PC-9 (cell line): ENCODE measurements at regions not wholly inside any gene's neighbourhood (a gene's known extent, or its start where the extent isn't known, plus 50 kb on each side); places are given as distances from the start of the nearest gene placed in this dataset.

Experiments
- BruUV-seq: library from RNA; stranded (reverse); fragments of 400-500 nt; replicated peaks from 2 replicates; lab custom pipeline; 2021; lab: Mats Ljungman, UMichigan
- CTCF ChIA-PET: fragments of 300-600 bp; sonication (Branson Sonifier 250); formaldehyde crosslinking; loops from one replicate; lab custom pipeline; 2022; ENCODE audit warnings: antibody characterized with exemption; lab: Charles Lee
- POLR2A ChIA-PET: fragments of 300-600 bp; sonication (Branson Sonifier 250); formaldehyde crosslinking; loops from one replicate; lab custom pipeline; 2022; ENCODE audit warnings: antibody characterized with exemption; ENCODE audit not compliant: unreplicated experiment; lab: Charles Lee
- DNase-seq, 2 experiments: peaks; one replicate each; pipeline versions ENCODE4 v3.0.0 to v3.0.0-alpha.2; 2015 to 2022; ENCODE audit warnings: mixed read lengths in 1 of 2
- H2AFZ ChIP-seq: fragments of 200-600 bp; sonication (generic); 2 replicates; pipeline ENCODE4 v1.8.1; 2017; ENCODE audit warnings: antibody characterized with exemption
- H3F3A ChIP-seq: fragments of 200-600 bp; sonication (generic); 2 replicates; pipeline ENCODE4 v1.8.1; 2017; ENCODE audit warnings: antibody characterized with exemption, mild to moderate bottlenecking, low read depth; ENCODE audit not compliant: insufficient read depth
- H3K27ac ChIP-seq: fragments of 200-600 bp; sonication (generic); 2 replicates; pipeline ENCODE4 v1.6.1; 2016; ENCODE audit warnings: mixed run types
- H3K27me3 ChIP-seq: fragments of 200-600 bp; sonication (generic); 2 replicates; pipeline ENCODE4 v1.6.1; 2016; ENCODE audit warnings: low read depth, mixed run types; ENCODE audit not compliant: insufficient read depth
- H3K36me3 ChIP-seq: fragments of 200-600 bp; sonication (generic); 2 replicates; pipeline ENCODE4 v1.6.1; 2016; ENCODE audit warnings: low read depth, mixed run types
- H3K4me1 ChIP-seq: fragments of 200-600 bp; sonication (generic); replicated peaks from 2 replicates; pipeline ENCODE4 v1.6.1; 2016; ENCODE audit warnings: mixed run types; ENCODE audit not compliant: insufficient read depth
- H3K4me2 ChIP-seq: fragments of 200-600 bp; sonication (generic); 2 replicates; pipeline ENCODE4 v1.6.1; 2017; ENCODE audit warnings: mixed run types
- H3K4me3 ChIP-seq: fragments of 200-600 bp; sonication (generic); 2 replicates; pipeline ENCODE4 v1.6.1; 2016; ENCODE audit warnings: mixed run types
- H3K79me2 ChIP-seq: fragments of 200-600 bp; sonication (generic); 2 replicates; pipeline ENCODE4 v1.6.1; 2017; ENCODE audit warnings: low read depth, mixed run types
- H3K9me2 ChIP-seq: fragments of 200-600 bp; sonication (generic); 2 replicates; pipeline ENCODE4 v1.8.1; 2017; ENCODE audit warnings: mild to moderate bottlenecking; ENCODE audit not compliant: insufficient read depth
- H3K9me3 ChIP-seq: fragments of 200-600 bp; sonication (generic); 2 replicates; pipeline ENCODE4 v1.8.1; 2016; ENCODE audit warnings: low read depth; ENCODE audit not compliant: insufficient read depth
- H4K20me1 ChIP-seq: fragments of 200-600 bp; sonication (generic); 2 replicates; pipeline ENCODE4 v1.8.1; 2017; ENCODE audit not compliant: insufficient read depth
- CTCF ChIP-seq: fragments of 200-600 bp; sonication (generic); conservative IDR thresholded peaks from 2 replicates; pipeline ENCODE4 v1.6.1; 2017; ENCODE audit warnings: mixed run types, antibody characterized with exemption, mild to moderate bottlenecking, moderate library complexity
- EZH2 ChIP-seq: fragments of 200-600 bp; sonication (generic); IDR thresholded peaks from 2 replicates; pipeline ENCODE4 v1.8.0; 2017; ENCODE audit warnings: antibody characterized with exemption, low read depth
- intact Hi-C: fragments of 100-400 bp; cut with micrococcal nuclease; formaldehyde crosslinking; loops from one replicate; pipeline ENCODE4 v1.10.0; 2022; ENCODE audit not compliant: unreplicated experiment

DNA sequence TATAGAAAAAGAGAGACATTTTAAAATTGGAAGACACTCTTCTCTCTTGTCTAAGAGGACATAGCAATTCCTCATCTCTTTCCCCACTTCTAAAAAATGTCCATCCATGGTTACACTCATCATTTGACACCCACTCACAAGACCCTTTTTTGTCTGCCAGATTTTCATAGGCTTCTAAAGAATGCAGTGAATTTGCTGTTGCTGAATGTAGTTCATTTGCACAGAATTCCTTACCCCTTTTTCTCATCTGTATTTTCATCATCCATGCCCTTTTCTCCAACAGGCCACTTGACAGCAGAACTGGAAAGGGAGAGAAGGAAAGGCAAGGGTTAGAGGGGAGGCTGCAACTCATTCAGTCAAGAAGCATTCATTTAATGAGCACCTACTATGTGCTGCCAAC lies 128.0 kb downstream of the NUAK1 start:
- no peak for TF ChIP-seq CTCF
- TF ChIP-seq EZH2 = no peak
- no peak for DNase-seq
- Histone ChIP-seq H3K9me3 (no peaks in the 10 kb centered on the region), H3K4me2 (no peak overlapping the region), H4K20me1 (no peaks in the 10 kb centered on the region), H3K79me2 (no peaks in the 10 kb centered on the region), H3K4me3 (no peak overlapping the region), H3K27me3 (no peaks in the 10 kb centered on the region), H3K4me1 (no peaks in the 10 kb centered on the region), H3F3A (no peaks in the 10 kb centered on the region), H3K36me3 (no peaks in the 10 kb centered on the region), H2AFZ (no peak overlapping the region), H3K9me2 (no peaks in the 10 kb centered on the region), H3K27ac (no peak overlapping the region)
- CTCF ChIA-PET = no interaction called here
- no TSS peak for BruUV-seq
- POLR2A ChIA-PET = no interaction called here
- intact Hi-C loops = no loop called here
